SK-N-SH (cell line): ENCODE measurements at regions not wholly inside any gene's neighbourhood (a gene's known extent, or its start where the extent isn't known, plus 50 kb on each side); places are given as distances from the start of the nearest gene placed in this dataset.
"Not testable (repeated sequence)": the region's sequence is repeated elsewhere in the genome, so short reads cannot be mapped to it uniquely, and the experiment has no call there.

ENCODE experiments used
- CTCF ChIA-PET: fragments of 300-600, 350-600 bp; formaldehyde crosslinking; extraction: SDS; loops from one replicate; lab custom pipeline; 2021; lab: Yijun Ruan, JAX
- POLR2A ChIA-PET: fragments of 350-600 bp; sonication (Branson Sonifier 250); formaldehyde crosslinking; extraction: SDS; loops from one replicate; lab custom pipeline; 2020; ENCODE audit warnings: antibody characterized with exemption, inconsistent platforms; lab: Yijun Ruan, JAX
- DNase-seq: peaks from one replicate; pipeline ENCODE4 v3.0.0; 2012
- H2AFZ ChIP-seq: fragments of 200-600 bp; sonication (generic); 2 replicates; pipeline ENCODE4 v1.8.1; 2016; ENCODE audit warnings: antibody characterized with exemption, mild to moderate bottlenecking, low read depth
- H3F3A ChIP-seq: fragments of 200-600 bp; sonication (generic); replicated peaks from 2 replicates; pipeline ENCODE3; 2016; ENCODE audit warnings: antibody characterized with exemption, mild to moderate bottlenecking; ENCODE audit not compliant: insufficient read depth
- H3K27ac ChIP-seq, 2 experiments: fragments of 200-500 bp in 1 of 2; fragments of 200-600 bp in 1 of 2; sonication (Bioruptor generic) in 1 of 2; sonication (generic), shearing (Covaris generic) in 1 of 2; 2 replicates each; pipeline versions ENCODE4 v1.5.1 to v1.6.1; 2014 to 2016; ENCODE audit warnings: low read depth in 2 of 2, inconsistent platforms in 1 of 2, low read length in 1 of 2, mild to moderate bottlenecking in 1 of 2, mixed read lengths in 1 of 2
- H3K27me3 ChIP-seq: fragments of 200-600 bp; sonication (generic), shearing (Covaris generic); 2 replicates; pipeline ENCODE4 v1.6.1; 2016; ENCODE audit warnings: mixed run types; ENCODE audit not compliant: insufficient read depth
- H3K36me3 ChIP-seq, 2 experiments: fragments of 200-500 bp in 1 of 2; fragments of 200-600 bp in 1 of 2; sonication (Bioruptor generic) in 1 of 2; sonication (generic) in 1 of 2; replicated peaks in 1 of 2; 2 replicates each; pipeline versions ENCODE3 to v1.5.1; 2014 to 2016; ENCODE audit warnings: low read length in 1 of 2, mild to moderate bottlenecking in 1 of 2; ENCODE audit not compliant: insufficient read depth in 2 of 2, control insufficient read depth in 1 of 2
- H3K4me1 ChIP-seq, 2 experiments: fragments of 200-500 bp in 1 of 2; fragments of 200-600 bp in 1 of 2; sonication (Bioruptor generic) in 1 of 2; sonication (generic), shearing (Covaris generic) in 1 of 2; 2 replicates each; pipeline versions ENCODE4 v1.5.1 to v1.6.1; 2014 to 2016; ENCODE audit warnings: low read depth in 1 of 2, low read length in 1 of 2, mixed run types in 1 of 2; ENCODE audit not compliant: insufficient read depth in 2 of 2, control insufficient read depth in 1 of 2
- H3K4me2 ChIP-seq: fragments of 200-600 bp; sonication (generic), shearing (Covaris generic); 2 replicates; pipeline ENCODE4 v1.6.1; 2017; ENCODE audit warnings: mixed run types
- H3K4me3 ChIP-seq, 2 experiments: fragments of 200-500 bp in 1 of 2; fragments of 200-600 bp in 1 of 2; sonication (Bioruptor generic) in 1 of 2; sonication (generic), shearing (Covaris generic) in 1 of 2; 2 replicates each; pipeline versions ENCODE4 v1.5.1 to v1.8.1; 2014 to 2016; ENCODE audit warnings: low read depth in 2 of 2, inconsistent platforms in 1 of 2, low read length in 1 of 2, mild to moderate bottlenecking in 1 of 2, mixed read lengths in 1 of 2, moderate library complexity in 1 of 2
- H3K79me2 ChIP-seq: fragments of 200-600 bp; sonication (generic); 2 replicates; pipeline ENCODE4 v1.8.1; 2017; ENCODE audit warnings: mild to moderate bottlenecking; ENCODE audit not compliant: insufficient read depth
- H3K9ac ChIP-seq: fragments of 200-600 bp; sonication (generic); 2 replicates; pipeline ENCODE4 v1.6.1; 2017; ENCODE audit warnings: mixed run types
- H3K9me2 ChIP-seq: fragments of 200-600 bp; sonication (generic); 2 replicates; pipeline ENCODE4 v1.6.1; 2017; ENCODE audit warnings: mixed run types
- H3K9me3 ChIP-seq: fragments of 200-600 bp; sonication (generic); 2 replicates; pipeline ENCODE4 v1.6.1; 2017; ENCODE audit warnings: mixed run types, mild to moderate bottlenecking, moderate library complexity
- H4K20me1 ChIP-seq: fragments of 200-600 bp; sonication (generic); 2 replicates; pipeline ENCODE4 v1.6.1; 2017; ENCODE audit warnings: mild to moderate bottlenecking, mixed run types; ENCODE audit not compliant: insufficient read depth
- EZH2phosphoT487 ChIP-seq: fragments of 200-600 bp; sonication (generic); IDR thresholded peaks from 2 replicates; pipeline ENCODE4 v1.6.1; 2017; ENCODE audit warnings: low read depth, mixed run types, mild to moderate bottlenecking, antibody characterized with exemption, moderate library complexity, borderline replicate concordance
- FOXJ3 ChIP-seq: sonication (generic); formaldehyde crosslinking; IDR thresholded peaks from 2 replicates; pipeline ENCODE4 v1.5.1; 2020; ENCODE audit warnings: mild to moderate bottlenecking, missing genetic modification reagents
- GABPA ChIP-seq: IDR thresholded peaks from 2 replicates; pipeline ENCODE4 v1.4.0; 2012; ENCODE audit warnings: low read depth, mild to moderate bottlenecking
- GATA2 ChIP-seq: sonication (generic); formaldehyde crosslinking; IDR thresholded peaks from 2 replicates; pipeline ENCODE4 v1.5.0; 2020; ENCODE audit warnings: mild to moderate bottlenecking, missing genetic modification reagents
- JUND ChIP-seq: IDR thresholded peaks from 2 replicates; pipeline ENCODE4 v1.4.0; 2012
- NRF1 ChIP-seq: IDR thresholded peaks from 2 replicates; pipeline ENCODE4 v1.6.1; 2012; ENCODE audit warnings: low read depth, mild to moderate bottlenecking, low read length
- POLR2AphosphoS5 ChIP-seq: IDR thresholded peaks from 2 replicates; pipeline ENCODE4 v1.6.1; 2012; ENCODE audit warnings: low read depth, low read length
- RAD21 ChIP-seq: IDR thresholded peaks from 2 replicates; pipeline ENCODE4 v1.6.1; 2012; ENCODE audit warnings: mild to moderate bottlenecking, low read length
- RCOR1 ChIP-seq: fragments of 150-350 bp; IDR thresholded peaks from 2 replicates; pipeline ENCODE4 v1.6.1; 2017; ENCODE audit warnings: antibody characterized with exemption, low read length
- RFX5 ChIP-seq: IDR thresholded peaks from 2 replicates; pipeline ENCODE4 v1.6.1; 2012; ENCODE audit warnings: mild to moderate bottlenecking, improper control_type of control experiment, low read length
- RXRA ChIP-seq: IDR thresholded peaks from 2 replicates; pipeline ENCODE4 v1.4.0; 2012; ENCODE audit warnings: low read depth, mild to moderate bottlenecking, borderline replicate concordance
- SMC3 ChIP-seq: IDR thresholded peaks from 2 replicates; pipeline ENCODE4 v1.6.1; 2012; ENCODE audit warnings: low read depth, low read length, improper control_type of control experiment
- WGBS: methylation state at CpG from one replicate; pipeline ENCODE4 v1.1.6; 2017; ENCODE audit warnings: low lambda C conversion rate; 5-methylcytosine and 5-hydroxymethylcytosine counted together
- TF ChIP-seq, protein P1 (sequence below): IDR thresholded peaks from 2 replicates; pipeline ENCODE4; 2012
- TF ChIP-seq, protein P2 (sequence below): IDR thresholded peaks from 2 replicates; pipeline ENCODE4 v1.4.0; 2012; ENCODE audit warnings: low read depth, borderline replicate concordance
- TF ChIP-seq, protein P3 (sequence below): fragments of 150-350 bp; IDR thresholded peaks from 2 replicates; pipeline ENCODE4 v1.6.1; 2016; ENCODE audit warnings: mild to moderate bottlenecking, low read depth, low read length
- TF ChIP-seq, protein P4 (sequence below): IDR thresholded peaks from 2 replicates; pipeline ENCODE4 v1.6.1; 2012; ENCODE audit warnings: mild to moderate bottlenecking, low read depth, low read length, moderate library complexity

DNA sequence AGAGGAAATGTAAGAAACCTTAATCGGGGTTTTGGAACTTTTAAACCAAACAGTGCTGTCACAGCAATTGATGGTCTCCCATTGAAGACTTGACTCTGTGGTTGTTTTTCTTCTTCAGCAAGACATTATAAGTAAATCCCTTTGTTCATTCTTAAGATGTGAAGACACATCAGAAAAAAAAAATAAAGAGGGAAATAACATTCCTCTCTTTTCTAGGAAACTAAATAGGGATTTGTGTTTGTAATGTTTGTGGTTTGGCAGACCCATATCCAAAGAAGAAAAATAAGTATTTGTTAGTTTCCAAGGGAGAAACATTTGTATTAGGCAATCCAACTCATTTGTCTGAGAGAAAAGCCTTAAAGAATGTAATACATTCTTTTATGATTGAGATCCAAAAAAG lies 359.9 kb downstream of the DSC3 start:
- no peak for DNase-seq
- H3K9me3 ChIP-seq: no peaks in the 10 kb centered on the region
- 34% methylated on average over 1 of the region's 1 CpG for WGBS

DNA sequence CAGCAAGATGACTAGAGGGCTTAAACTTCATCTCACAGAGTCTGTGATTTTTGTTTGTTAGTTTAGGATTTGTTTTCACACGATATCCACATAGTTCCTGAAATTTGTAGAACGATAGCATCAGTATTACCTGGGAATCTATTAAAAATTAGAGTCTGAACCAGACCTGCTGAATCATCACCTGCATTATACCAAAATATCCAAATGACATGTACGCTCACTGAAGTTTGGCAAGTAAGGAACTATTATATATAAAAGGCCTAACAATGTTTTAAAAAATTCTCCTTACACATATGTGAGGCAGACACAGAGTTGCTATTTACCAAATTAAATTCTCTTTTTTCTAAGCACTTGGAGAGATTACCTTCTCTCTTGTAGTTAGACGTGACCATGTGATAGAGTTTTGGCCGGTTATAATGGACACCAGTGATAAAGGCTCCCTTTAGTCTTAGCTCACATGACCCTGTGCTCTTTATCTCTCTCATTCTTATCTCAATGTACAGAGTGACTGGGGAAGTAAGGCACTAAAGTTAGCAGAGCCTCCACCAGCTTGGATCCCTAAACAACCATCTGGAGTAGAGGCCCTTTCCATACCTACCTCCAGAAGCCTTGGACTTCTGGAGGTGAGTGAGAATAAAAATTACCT lies 363.1 kb downstream of the DSC3 start:
- no peak for DNase-seq
- Histone ChIP-seq H3K4me1 (no peaks in the 10 kb centered on the region), H4K20me1 (no peaks in the 10 kb centered on the region), H3K4me3 (no peak overlapping the region), H3K27ac (no peak overlapping the region), H3K4me2 (no peak overlapping the region), H3F3A (no peaks in the 10 kb centered on the region), H2AFZ (no peak overlapping the region), H3K79me2 (no peaks in the 10 kb centered on the region), H3K9ac (no peak overlapping the region), H3K9me2 (no peaks in the 10 kb centered on the region), H3K27me3 (no peaks in the 10 kb centered on the region), H3K9me3 (no peaks in the 10 kb centered on the region), H3K36me3 (no peaks in the 10 kb centered on the region)
- TF ChIP-seq, protein P1, sequence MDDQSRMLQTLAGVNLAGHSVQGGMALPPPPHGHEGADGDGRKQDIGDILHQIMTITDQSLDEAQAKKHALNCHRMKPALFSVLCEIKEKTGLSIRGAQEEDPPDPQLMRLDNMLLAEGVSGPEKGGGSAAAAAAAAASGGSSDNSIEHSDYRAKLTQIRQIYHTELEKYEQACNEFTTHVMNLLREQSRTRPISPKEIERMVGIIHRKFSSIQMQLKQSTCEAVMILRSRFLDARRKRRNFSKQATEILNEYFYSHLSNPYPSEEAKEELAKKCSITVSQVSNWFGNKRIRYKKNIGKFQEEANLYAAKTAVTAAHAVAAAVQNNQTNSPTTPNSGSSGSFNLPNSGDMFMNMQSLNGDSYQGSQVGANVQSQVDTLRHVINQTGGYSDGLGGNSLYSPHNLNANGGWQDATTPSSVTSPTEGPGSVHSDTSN: no peak
- no peak for TF ChIP-seq RXRA
- no peak for TF ChIP-seq SMC3
- TF ChIP-seq RCOR1: no peak
- no peak for TF ChIP-seq JUND
- no peak for TF ChIP-seq POLR2AphosphoS5
- TF ChIP-seq, protein P2, sequence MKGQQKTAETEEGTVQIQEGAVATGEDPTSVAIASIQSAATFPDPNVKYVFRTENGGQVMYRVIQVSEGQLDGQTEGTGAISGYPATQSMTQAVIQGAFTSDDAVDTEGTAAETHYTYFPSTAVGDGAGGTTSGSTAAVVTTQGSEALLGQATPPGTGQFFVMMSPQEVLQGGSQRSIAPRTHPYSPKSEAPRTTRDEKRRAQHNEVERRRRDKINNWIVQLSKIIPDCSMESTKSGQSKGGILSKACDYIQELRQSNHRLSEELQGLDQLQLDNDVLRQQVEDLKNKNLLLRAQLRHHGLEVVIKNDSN: no peak
- TF ChIP-seq GATA2 (CRISPR knock-in tag): no peak
- TF ChIP-seq FOXJ3 (CRISPR knock-in tag): no peak
- WGBS: 15% methylated on average over 5 of the region's 5 CpGs
- ChIA-PET POLR2A (no interaction called here), CTCF (no interaction called here)

More for the DNA sequence above, 359.9 kb downstream of the DSC3 start:
- Histone ChIP-seq H3K4me1 (no peaks in the 10 kb centered on the region), H3K9ac (no peak overlapping the region), H3K9me2 (no peaks in the 10 kb centered on the region), H3K27me3 (no peaks in the 10 kb centered on the region), H3K4me3 (no peak overlapping the region), H3K4me2 (no peak overlapping the region), H3K79me2 (no peaks in the 10 kb centered on the region), H3K36me3 (no peaks in the 10 kb centered on the region), H3F3A (no peaks in the 10 kb centered on the region), H4K20me1 (no peaks in the 10 kb centered on the region), H2AFZ (no peak overlapping the region), H3K27ac (no peak overlapping the region)
- TF ChIP-seq, protein P3, sequence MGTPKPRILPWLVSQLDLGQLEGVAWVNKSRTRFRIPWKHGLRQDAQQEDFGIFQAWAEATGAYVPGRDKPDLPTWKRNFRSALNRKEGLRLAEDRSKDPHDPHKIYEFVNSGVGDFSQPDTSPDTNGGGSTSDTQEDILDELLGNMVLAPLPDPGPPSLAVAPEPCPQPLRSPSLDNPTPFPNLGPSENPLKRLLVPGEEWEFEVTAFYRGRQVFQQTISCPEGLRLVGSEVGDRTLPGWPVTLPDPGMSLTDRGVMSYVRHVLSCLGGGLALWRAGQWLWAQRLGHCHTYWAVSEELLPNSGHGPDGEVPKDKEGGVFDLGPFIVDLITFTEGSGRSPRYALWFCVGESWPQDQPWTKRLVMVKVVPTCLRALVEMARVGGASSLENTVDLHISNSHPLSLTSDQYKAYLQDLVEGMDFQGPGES: no peak
- no peak for TF ChIP-seq GABPA
- TF ChIP-seq, protein P4, sequence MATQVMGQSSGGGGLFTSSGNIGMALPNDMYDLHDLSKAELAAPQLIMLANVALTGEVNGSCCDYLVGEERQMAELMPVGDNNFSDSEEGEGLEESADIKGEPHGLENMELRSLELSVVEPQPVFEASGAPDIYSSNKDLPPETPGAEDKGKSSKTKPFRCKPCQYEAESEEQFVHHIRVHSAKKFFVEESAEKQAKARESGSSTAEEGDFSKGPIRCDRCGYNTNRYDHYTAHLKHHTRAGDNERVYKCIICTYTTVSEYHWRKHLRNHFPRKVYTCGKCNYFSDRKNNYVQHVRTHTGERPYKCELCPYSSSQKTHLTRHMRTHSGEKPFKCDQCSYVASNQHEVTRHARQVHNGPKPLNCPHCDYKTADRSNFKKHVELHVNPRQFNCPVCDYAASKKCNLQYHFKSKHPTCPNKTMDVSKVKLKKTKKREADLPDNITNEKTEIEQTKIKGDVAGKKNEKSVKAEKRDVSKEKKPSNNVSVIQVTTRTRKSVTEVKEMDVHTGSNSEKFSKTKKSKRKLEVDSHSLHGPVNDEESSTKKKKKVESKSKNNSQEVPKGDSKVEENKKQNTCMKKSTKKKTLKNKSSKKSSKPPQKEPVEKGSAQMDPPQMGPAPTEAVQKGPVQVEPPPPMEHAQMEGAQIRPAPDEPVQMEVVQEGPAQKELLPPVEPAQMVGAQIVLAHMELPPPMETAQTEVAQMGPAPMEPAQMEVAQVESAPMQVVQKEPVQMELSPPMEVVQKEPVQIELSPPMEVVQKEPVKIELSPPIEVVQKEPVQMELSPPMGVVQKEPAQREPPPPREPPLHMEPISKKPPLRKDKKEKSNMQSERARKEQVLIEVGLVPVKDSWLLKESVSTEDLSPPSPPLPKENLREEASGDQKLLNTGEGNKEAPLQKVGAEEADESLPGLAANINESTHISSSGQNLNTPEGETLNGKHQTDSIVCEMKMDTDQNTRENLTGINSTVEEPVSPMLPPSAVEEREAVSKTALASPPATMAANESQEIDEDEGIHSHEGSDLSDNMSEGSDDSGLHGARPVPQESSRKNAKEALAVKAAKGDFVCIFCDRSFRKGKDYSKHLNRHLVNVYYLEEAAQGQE: no peak
- TF ChIP-seq RFX5: no peak
- TF ChIP-seq RCOR1: no peak
- TF ChIP-seq SMC3: no peak
- TF ChIP-seq EZH2phosphoT487: no peak
- TF ChIP-seq NRF1: no peak
- TF ChIP-seq RAD21: no peak
- CTCF ChIA-PET: no interaction called here
- POLR2A ChIA-PET: no interaction called here

DNA sequence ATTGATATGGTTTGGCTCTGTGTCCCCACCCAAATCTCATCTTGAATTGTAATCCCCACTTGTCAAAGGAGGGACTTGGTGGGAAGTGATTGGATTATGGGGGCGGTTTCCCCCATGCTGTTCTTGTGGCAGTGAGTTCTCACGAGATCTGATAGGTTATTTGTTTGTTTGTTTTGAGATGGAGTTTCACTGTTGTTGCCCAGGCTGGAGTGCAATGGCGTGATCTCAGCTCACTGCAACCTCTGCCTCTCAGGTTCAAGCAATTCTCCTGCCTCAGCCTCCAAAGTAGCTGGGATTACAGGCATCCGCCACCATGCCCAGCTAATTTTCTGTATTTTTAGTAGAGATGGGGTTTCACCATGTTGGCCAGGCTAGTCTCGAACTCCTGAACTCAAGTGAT lies 364.7 kb downstream of the DSC3 start:
- H3K27me3 ChIP-seq, H3K27ac ChIP-seq, H4K20me1 ChIP-seq, H3K79me2 ChIP-seq, H3F3A ChIP-seq, H2AFZ ChIP-seq, H3K9me2 ChIP-seq, DNase-seq, H3K4me3 ChIP-seq, H3K36me3 ChIP-seq, H3K4me1 ChIP-seq, H3K9ac ChIP-seq, H3K4me2 ChIP-seq, CTCF ChIA-PET, H3K9me3 ChIP-seq, POLR2A ChIA-PET: not testable (repeated sequence)
- 6% methylated on average over 5 of the region's 5 CpGs for WGBS
